ENCODE measurements at regions not wholly inside any gene's neighbourhood (a gene's known extent, or its start where the extent isn't known, plus 50 kb on each side); places are given as distances from the start of the nearest gene placed in this dataset.

DNA sequence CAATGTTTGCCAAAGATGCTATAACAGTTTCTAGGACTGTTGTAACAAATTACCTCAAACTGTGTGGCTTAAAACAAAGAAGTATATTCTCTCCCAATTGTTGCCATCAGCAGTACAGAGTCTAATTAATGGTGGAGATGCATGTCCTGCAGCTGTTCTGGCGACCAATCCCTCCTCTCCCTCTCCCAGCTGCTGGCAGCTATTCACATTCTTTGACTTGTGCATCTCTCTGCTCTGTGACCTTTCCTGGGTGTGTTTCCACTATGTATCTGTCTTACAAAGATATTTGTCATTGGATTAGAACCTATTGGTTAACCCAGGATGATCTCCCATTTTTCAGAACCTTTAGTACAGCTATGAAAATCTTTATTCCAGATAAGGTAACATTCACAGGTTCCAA, 561.7 kb upstream of the POM121L12 start:
- no peaks in the 10 kb centered on the region for H3K27me3 Mint-ChIP-seq (ENCODE audit: low read depth)
- no peaks in the 10 kb centered on the region for H3K36me3 Mint-ChIP-seq (ENCODE audit: low read depth)
- no peak overlapping the region for H3K27ac Mint-ChIP-seq
- H3K9me3 Mint-ChIP-seq: no peaks in the 10 kb centered on the region
- H3K4me1 Mint-ChIP-seq: peaks cover 15% of the 10 kb centered on the region
- no peak overlapping the region for H3K4me3 Mint-ChIP-seq
- no peak for TF ChIP-seq CTCF (IDR thresholded peaks at IDR 0.05; ENCODE audit: unreplicated experiment in 3 of 3)

GRCh38 chr7:52472006-52472620, 563.3 kb upstream of the POM121L12 start:
- no peak overlapping the region for H3K27ac Mint-ChIP-seq
- H3K4me1 Mint-ChIP-seq: peaks cover 15% of the 10 kb centered on the region
- H3K36me3 Mint-ChIP-seq (ENCODE audit: low read depth): no peaks in the 10 kb centered on the region
- no peak overlapping the region for H3K4me3 Mint-ChIP-seq
- H3K9me3 Mint-ChIP-seq: no peaks in the 10 kb centered on the region
- H3K27me3 Mint-ChIP-seq (ENCODE audit: low read depth): no peaks in the 10 kb centered on the region
- TF ChIP-seq CTCF (IDR thresholded peaks at IDR 0.05; ENCODE audit: unreplicated experiment in 3 of 3): no peak

DNA sequence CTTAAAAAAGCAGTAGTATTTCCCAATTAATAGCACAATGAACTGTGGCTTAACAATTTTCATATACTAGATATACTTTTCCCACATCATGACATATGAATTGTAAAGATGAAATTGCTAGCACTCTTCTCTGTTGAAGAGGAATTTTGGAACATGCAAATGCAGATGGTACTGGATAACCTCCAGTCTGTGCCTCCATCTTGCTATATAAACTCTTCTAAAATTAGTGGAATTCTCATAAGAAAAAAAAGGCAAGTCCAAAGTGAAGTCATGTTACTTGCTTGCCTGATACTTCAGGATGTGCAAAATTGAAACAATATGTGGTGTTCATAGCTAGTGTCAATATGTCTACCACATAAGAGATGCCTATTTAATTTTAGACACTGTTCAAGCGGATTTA, 570.2 kb upstream of the POM121L12 start:
- Mint-ChIP-seq H3K4me3 (no peak overlapping the region), H3K4me1 (no peaks in the 10 kb centered on the region), H3K36me3 (ENCODE audit: low read depth) (no peaks in the 10 kb centered on the region), H3K27me3 (ENCODE audit: low read depth) (no peaks in the 10 kb centered on the region), H3K27ac (no peak overlapping the region), H3K9me3 (no peaks in the 10 kb centered on the region)
- no peak for TF ChIP-seq CTCF (IDR thresholded peaks at IDR 0.05; ENCODE audit: unreplicated experiment in 3 of 3)

- H3K9me3 Mint-ChIP-seq: no peaks in the 10 kb centered on the region
- H3K36me3 Mint-ChIP-seq (ENCODE audit: low read depth): no peaks in the 10 kb centered on the region
- H3K4me3 Mint-ChIP-seq: no peak overlapping the region
- H3K27me3 Mint-ChIP-seq (ENCODE audit: low read depth): no peaks in the 10 kb centered on the region
- TF ChIP-seq CTCF (IDR thresholded peaks at IDR 0.05; ENCODE audit: unreplicated experiment in 3 of 3): no peak
- H3K27ac Mint-ChIP-seq: no peak overlapping the region
- no peaks in the 10 kb centered on the region for H3K4me1 Mint-ChIP-seq
These were observed 572.1 kb upstream of the POM121L12 start for GRCh38 chr7:52463341-52463740.

- Mint-ChIP-seq H3K36me3 (ENCODE audit: low read depth) (no peaks in the 10 kb centered on the region), H3K4me1 (no peaks in the 10 kb centered on the region), H3K9me3 (no peaks in the 10 kb centered on the region), H3K4me3 (no peak overlapping the region), H3K27ac (no peak overlapping the region), H3K27me3 (ENCODE audit: low read depth) (no peaks in the 10 kb centered on the region)
- no peak for TF ChIP-seq CTCF (IDR thresholded peaks at IDR 0.05; ENCODE audit: unreplicated experiment in 3 of 3)
These were observed 573.0 kb upstream of the POM121L12 start for GRCh38 chr7:52462474-52462873.

DNA sequence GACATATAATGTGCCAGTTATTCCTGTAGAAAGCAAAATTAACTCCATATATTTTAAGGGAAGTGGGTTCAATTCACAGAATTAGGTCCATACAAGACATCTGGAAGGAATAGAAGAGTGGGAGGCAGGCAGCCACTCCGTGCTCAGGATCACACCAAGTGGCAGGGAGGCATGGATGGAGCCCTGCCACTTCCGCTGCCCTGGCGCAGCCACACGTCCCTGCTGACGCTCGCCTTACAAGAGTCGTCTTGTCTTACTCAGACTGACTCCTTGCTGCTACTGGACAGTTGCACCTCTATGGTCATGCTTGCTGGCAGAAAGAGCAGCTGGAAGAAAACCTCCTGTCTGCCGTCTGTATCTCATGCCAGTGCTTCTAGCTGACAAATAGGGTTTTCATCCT, 579.9 kb upstream of the POM121L12 start:
- no peaks in the 10 kb centered on the region for H3K27me3 Mint-ChIP-seq (ENCODE audit: low read depth)
- H3K4me1 Mint-ChIP-seq: no peaks in the 10 kb centered on the region
- H3K9me3 Mint-ChIP-seq: no peaks in the 10 kb centered on the region
- no peak for TF ChIP-seq CTCF (IDR thresholded peaks at IDR 0.05; ENCODE audit: unreplicated experiment in 3 of 3)
- no peaks in the 10 kb centered on the region for H3K36me3 Mint-ChIP-seq (ENCODE audit: low read depth)
- no peak overlapping the region for H3K27ac Mint-ChIP-seq
- H3K4me3 Mint-ChIP-seq: no peak overlapping the region
